Osteoblast (primary cell): ENCODE measurements at regions not wholly inside any gene's neighbourhood (a gene's known extent, or its start where the extent isn't known, plus 50 kb on each side); places are given as distances from the start of the nearest gene placed in this dataset.

Experiments used
- DNase-seq: peaks from one replicate; pipeline ENCODE4 v3.0.0; 2011; ENCODE audit warnings: low spot score, mixed read lengths; ENCODE audit not compliant: insufficient read length; ENCODE audit errors: missing footprints
- H2AFZ ChIP-seq: 2 replicates; pipeline ENCODE4 v1.6.0; 2011; ENCODE audit warnings: mild to moderate bottlenecking, low read length
- H3K27ac ChIP-seq: 2 replicates; pipeline ENCODE4 v1.5.1; 2011; ENCODE audit warnings: mild to moderate bottlenecking, low read depth, low read length, moderate library complexity
- H3K27me3 ChIP-seq: 2 replicates; pipeline ENCODE4 v1.6.0; 2012; ENCODE audit warnings: mild to moderate bottlenecking, control low read depth, inconsistent platforms, low read length, moderate library complexity; ENCODE audit not compliant: insufficient read depth
- H3K36me3 ChIP-seq: 2 replicates; pipeline ENCODE4 v1.5.1; 2011; ENCODE audit warnings: mild to moderate bottlenecking, low read length, control low read depth, moderate library complexity; ENCODE audit not compliant: insufficient read depth
- H3K4me1 ChIP-seq: 2 replicates; pipeline ENCODE4 v1.5.1; 2011; ENCODE audit warnings: mild to moderate bottlenecking, low read length, control low read depth, moderate library complexity; ENCODE audit not compliant: insufficient read depth
- H3K4me2 ChIP-seq: 2 replicates; pipeline ENCODE4 v1.6.0; 2011; ENCODE audit warnings: mild to moderate bottlenecking, low read length; ENCODE audit not compliant: insufficient read depth
- H3K4me3 ChIP-seq: fragments of 200-600 bp; sonication (generic); 3 replicates; pipeline ENCODE4 v1.5.1; 2012; ENCODE audit warnings: mild to moderate bottlenecking, low read length, inconsistent platforms; ENCODE audit not compliant: insufficient read depth
- H3K79me2 ChIP-seq: 2 replicates; pipeline ENCODE4 v1.6.0; 2012; ENCODE audit warnings: mild to moderate bottlenecking, low read length, control low read depth, inconsistent platforms; ENCODE audit not compliant: insufficient read depth
- H3K9me3 ChIP-seq: 2 replicates; pipeline ENCODE4 v1.5.1; 2011; ENCODE audit warnings: low read depth, low read length, control low read depth
- H4K20me1 ChIP-seq: 2 replicates; pipeline ENCODE4 v1.6.0; 2012; ENCODE audit warnings: mild to moderate bottlenecking, low read length, control low read depth; ENCODE audit not compliant: insufficient read depth
- TF ChIP-seq, protein P1 (sequence below): IDR thresholded peaks from 2 replicates; pipeline ENCODE4 v1.5.1; 2011; ENCODE audit warnings: mild to moderate bottlenecking, low read depth, low read length, moderate library complexity; ENCODE audit errors: extremely low read depth

DNA sequence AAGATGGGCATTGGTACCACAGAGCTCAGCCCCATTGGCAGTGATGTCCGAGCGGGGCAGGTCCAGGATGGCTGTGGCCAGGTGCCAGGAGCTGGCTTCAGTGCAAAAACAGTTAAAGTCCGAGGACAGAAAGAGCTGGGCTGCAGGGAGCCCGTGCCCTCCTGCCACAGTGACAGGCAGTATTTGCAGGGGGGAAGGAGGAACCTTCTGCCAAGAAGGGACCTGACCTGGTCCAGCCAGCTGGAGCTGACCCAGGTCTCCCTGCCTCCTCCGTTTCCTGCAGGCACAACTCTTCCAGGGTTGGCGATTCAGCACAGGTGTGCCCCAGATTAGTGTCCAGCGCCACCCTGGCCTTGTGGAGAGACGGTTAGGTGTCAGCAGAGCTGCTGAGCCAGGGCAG, 199.0 kb downstream of the ENGASE start:
- TF ChIP-seq, protein P1, sequence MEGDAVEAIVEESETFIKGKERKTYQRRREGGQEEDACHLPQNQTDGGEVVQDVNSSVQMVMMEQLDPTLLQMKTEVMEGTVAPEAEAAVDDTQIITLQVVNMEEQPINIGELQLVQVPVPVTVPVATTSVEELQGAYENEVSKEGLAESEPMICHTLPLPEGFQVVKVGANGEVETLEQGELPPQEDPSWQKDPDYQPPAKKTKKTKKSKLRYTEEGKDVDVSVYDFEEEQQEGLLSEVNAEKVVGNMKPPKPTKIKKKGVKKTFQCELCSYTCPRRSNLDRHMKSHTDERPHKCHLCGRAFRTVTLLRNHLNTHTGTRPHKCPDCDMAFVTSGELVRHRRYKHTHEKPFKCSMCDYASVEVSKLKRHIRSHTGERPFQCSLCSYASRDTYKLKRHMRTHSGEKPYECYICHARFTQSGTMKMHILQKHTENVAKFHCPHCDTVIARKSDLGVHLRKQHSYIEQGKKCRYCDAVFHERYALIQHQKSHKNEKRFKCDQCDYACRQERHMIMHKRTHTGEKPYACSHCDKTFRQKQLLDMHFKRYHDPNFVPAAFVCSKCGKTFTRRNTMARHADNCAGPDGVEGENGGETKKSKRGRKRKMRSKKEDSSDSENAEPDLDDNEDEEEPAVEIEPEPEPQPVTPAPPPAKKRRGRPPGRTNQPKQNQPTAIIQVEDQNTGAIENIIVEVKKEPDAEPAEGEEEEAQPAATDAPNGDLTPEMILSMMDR = no peak
- no peak overlapping the region for H2AFZ ChIP-seq
- H3K4me3 ChIP-seq = no peak overlapping the region
- H3K79me2 ChIP-seq = no peaks in the 10 kb centered on the region
- no peaks in the 10 kb centered on the region for H4K20me1 ChIP-seq
- no peak overlapping the region for H3K27ac ChIP-seq
- no peaks in the 10 kb centered on the region for H3K4me1 ChIP-seq
- H3K36me3 ChIP-seq = no peaks in the 10 kb centered on the region
- no peak overlapping the region for H3K4me2 ChIP-seq
- H3K9me3 ChIP-seq = no peaks in the 10 kb centered on the region
- no peak for DNase-seq
- H3K27me3 ChIP-seq = no peaks in the 10 kb centered on the region

DNA sequence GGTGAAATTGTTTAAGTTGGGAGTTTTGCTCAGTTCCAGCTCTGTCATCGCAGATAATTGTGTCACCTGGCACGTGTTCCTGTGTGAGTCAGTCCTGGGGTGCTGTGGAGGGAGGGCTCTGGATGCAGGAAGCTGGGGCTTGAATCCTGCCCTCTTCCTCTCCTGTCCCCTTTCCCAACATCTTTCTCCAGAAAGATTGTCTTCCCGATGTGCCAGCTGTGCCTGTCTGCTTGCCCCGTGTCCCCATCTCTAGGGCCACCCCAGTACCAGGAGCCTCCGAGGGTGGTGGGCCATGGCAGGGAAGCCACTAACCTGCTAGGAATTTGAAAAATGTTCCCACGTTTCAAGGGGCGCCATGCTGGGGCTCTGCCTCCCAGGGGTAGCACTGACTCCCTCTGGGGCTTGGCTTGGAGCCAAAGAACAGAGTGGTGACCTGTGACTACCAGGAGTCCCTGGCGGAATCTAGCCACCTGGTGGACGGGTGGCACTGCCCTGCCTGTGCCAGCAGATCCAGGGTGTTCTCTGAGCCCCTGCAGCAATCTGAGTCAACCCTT, 198.1 kb downstream of the ENGASE start:
- Histone ChIP-seq H3K4me1 (no peaks in the 10 kb centered on the region), H4K20me1 (no peaks in the 10 kb centered on the region), H3K36me3 (no peaks in the 10 kb centered on the region), H3K27ac (no peak overlapping the region), H3K9me3 (no peaks in the 10 kb centered on the region), H3K4me3 (no peak overlapping the region), H3K79me2 (no peaks in the 10 kb centered on the region), H2AFZ (no peak overlapping the region), H3K4me2 (no peak overlapping the region), H3K27me3 (peaks cover 3% of the 10 kb centered on the region)
- no peak for DNase-seq
- TF ChIP-seq, protein P1 = no peak

DNA sequence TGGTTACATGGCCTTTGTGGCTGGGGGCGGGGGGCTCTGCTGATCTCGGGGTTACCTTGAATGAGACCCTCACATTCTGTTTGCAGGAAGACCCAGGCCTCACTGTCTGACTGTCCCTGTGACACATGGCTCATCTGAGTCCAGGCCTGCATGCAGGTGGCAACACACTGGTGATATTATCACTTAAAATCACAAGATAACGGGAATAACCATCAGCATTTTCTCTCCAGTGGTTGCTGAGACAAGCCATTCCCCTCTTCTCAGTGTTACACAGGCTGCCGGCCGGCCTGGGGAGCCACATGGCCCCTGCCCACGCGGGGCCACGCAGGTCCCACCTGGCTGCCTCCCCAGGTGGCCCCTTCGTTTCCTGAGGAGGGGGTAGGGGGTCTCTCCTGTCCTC, 197.6 kb downstream of the ENGASE start:
- Histone ChIP-seq H4K20me1 (no peaks in the 10 kb centered on the region), H3K27me3 (peaks cover 4% of the 10 kb centered on the region), H2AFZ (no peak overlapping the region), H3K27ac (no peak overlapping the region), H3K4me3 (no peak overlapping the region), H3K9me3 (no peaks in the 10 kb centered on the region), H3K4me1 (no peaks in the 10 kb centered on the region), H3K79me2 (no peaks in the 10 kb centered on the region), H3K4me2 (no peak overlapping the region), H3K36me3 (no peaks in the 10 kb centered on the region)
- DNase-seq = no peak
- TF ChIP-seq, protein P1 = no peak

DNA sequence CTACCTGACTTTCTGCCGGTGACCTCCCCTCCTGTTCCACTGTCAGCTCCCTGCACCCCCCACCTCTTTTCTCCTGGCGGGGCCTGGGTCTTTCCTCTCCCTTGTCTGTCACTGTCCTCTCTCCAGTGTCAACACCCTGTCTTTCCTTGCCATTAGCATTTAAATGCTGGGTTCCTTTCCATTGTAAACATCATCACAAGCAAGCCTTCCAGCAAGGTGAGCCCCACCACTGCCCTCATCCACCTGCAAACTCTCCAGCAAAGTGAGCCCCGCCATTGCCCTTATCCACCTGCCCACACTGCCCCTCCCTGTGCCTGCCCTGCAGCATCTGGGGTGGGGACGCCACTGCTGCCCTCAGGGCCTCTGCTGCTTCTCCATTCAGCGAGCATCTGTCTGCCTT, 195.0 kb downstream of the ENGASE start:
- Histone ChIP-seq H3K9me3 (no peaks in the 10 kb centered on the region), H3K27me3 (peaks cover 18% of the 10 kb centered on the region), H3K4me3 (no peak overlapping the region), H3K4me1 (no peaks in the 10 kb centered on the region), H3K27ac (no peak overlapping the region), H3K79me2 (no peaks in the 10 kb centered on the region), H2AFZ (no peak overlapping the region), H3K36me3 (no peaks in the 10 kb centered on the region), H4K20me1 (no peaks in the 10 kb centered on the region), H3K4me2 (no peak overlapping the region)
- no peak for DNase-seq
- TF ChIP-seq, protein P1 = no peak
